ENCODE measurements at regions not wholly inside any gene's neighbourhood (a gene's known extent, or its start where the extent isn't known, plus 50 kb on each side); places are given as distances from the start of the nearest gene placed in this dataset.

DNA sequence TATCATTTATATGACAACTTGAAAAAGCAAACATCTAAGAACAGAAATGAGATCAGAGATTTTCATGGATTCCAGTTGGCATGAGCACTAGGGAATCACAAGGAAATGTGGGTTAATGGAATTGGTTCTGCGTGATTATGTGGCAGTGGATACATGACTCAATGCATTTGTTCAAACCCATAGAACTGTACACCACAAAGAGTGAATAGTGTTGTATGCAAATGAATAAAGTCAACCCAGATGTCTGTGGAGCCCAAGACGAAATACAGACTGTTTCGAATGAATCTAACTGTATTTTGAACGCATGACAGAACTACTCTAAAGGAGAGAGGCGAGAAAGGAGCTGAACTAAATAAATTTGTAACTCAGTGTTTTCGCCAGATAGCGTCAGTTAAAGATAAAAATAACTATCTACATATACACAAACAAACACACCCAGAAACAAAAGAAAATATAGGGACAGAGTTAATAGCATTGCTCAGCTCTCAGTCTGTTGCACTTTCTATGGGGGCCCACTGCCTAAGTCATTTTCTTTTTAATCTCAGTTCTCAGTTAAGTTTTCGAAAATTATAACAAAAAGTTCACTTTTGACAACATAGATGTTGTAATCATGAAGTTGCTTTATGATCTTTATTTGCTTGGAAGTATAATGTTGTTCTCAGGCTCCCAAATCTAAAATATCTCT is 636.7 kb upstream of the SEMA3D start:
- Histone ChIP-seq H3K4me1 (no peaks in the 10 kb centered on the region), H3K9me3 (no peaks in the 10 kb centered on the region), H3K27ac (replicated peaks in 1 of 4) (no peak overlapping the region), H3K4me3 (no peak overlapping the region), H3K36me3 (no peaks in the 10 kb centered on the region), H3K27me3 (no peaks in the 10 kb centered on the region)
- DNase-seq (ENCODE audit: extremely low spot score) = no peak
- WGBS = 79% methylated on average over 7 of the region's 8 CpGs
- no peak for TF ChIP-seq EP300 (IDR thresholded peaks at IDR 0.05)
- TF ChIP-seq POLR2AphosphoS5 (IDR thresholded peaks at IDR 0.05) = no peak
- TF ChIP-seq, protein P1, sequence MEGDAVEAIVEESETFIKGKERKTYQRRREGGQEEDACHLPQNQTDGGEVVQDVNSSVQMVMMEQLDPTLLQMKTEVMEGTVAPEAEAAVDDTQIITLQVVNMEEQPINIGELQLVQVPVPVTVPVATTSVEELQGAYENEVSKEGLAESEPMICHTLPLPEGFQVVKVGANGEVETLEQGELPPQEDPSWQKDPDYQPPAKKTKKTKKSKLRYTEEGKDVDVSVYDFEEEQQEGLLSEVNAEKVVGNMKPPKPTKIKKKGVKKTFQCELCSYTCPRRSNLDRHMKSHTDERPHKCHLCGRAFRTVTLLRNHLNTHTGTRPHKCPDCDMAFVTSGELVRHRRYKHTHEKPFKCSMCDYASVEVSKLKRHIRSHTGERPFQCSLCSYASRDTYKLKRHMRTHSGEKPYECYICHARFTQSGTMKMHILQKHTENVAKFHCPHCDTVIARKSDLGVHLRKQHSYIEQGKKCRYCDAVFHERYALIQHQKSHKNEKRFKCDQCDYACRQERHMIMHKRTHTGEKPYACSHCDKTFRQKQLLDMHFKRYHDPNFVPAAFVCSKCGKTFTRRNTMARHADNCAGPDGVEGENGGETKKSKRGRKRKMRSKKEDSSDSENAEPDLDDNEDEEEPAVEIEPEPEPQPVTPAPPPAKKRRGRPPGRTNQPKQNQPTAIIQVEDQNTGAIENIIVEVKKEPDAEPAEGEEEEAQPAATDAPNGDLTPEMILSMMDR (IDR thresholded peaks at IDR 0.05) = no peak
- TF ChIP-seq POLR2A (IDR thresholded peaks at IDR 0.05; ENCODE audit: low read depth) = no peak
- intact Hi-C loops (cut with DNase I) = no loop called here

DNA sequence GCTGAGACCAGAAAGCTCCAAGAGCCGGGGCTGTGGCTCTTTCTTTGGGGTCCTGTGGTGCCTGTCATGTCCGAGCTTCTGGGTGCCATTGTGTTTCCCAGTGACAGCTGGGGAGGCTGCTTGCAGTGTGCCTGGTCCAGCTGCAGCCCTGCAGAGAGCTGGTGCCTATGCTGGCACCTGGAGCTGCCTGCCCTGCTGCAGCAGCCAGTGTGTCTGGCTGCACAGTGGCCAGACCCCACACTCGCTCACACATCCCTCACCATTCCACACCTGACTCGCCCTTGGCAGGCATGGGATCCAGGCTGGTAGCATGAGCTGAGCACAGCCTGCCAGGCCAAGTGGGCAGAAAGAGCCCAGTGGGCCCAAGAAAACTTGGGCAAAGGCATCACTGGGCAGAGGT is 635.1 kb upstream of the SEMA3D start:
- no peak overlapping the region for H3K27ac ChIP-seq (replicated peaks in 1 of 4)
- 82% methylated on average over 2 of the region's 4 CpGs for WGBS
- no peaks in the 10 kb centered on the region for H3K36me3 ChIP-seq
- no peak for DNase-seq (ENCODE audit: extremely low spot score)
- H3K4me3 ChIP-seq = no peak overlapping the region
- no peaks in the 10 kb centered on the region for H3K4me1 ChIP-seq
- intact Hi-C loops (cut with DNase I) = no loop called here
- H3K9me3 ChIP-seq = no peaks in the 10 kb centered on the region
- H3K27me3 ChIP-seq = no peaks in the 10 kb centered on the region
- no peak for TF ChIP-seq EP300 (IDR thresholded peaks at IDR 0.05)
- TF ChIP-seq, protein P1 (IDR thresholded peaks at IDR 0.05) = no peak
- no peak for TF ChIP-seq POLR2AphosphoS5 (IDR thresholded peaks at IDR 0.05)
- no peak for TF ChIP-seq POLR2A (IDR thresholded peaks at IDR 0.05; ENCODE audit: low read depth)

DNA sequence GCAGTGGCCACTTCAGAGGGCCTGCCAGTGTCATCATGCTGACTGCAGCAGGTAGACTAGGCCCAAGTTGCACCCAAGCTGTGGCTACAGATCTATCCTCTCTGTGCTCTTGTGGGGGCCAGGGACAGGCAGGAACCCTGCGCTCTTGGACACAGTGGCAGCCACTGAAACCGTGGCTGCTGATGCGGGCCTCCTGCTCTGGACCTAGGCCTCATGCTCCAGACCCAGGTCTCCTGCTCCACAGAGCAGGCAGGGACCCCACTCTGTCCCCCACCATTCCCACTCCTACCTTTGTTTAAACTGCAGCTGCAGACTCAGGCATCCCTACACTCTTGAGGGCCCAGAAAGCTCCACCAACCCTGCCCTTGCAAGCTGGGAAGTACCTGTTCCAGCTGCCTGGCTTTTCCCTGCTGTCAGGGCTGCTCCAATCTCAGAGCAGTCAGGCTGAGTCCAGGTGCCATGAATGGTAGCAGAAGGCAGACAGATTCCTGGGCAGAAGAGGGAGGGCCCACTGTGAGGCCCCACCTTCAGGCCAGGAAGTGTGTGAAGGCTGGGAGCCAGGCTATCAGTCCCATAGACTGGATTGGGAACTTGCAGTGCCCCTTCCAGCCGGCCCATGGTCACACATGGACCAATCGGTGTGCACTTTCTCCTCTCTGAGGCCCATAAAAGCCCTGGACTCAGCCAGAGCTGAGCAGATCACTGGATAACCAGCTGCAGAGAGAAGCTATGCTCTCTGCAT is 634.0 kb upstream of the SEMA3D start:
- TF ChIP-seq POLR2AphosphoS5 (IDR thresholded peaks at IDR 0.05) (no peak), POLR2A (IDR thresholded peaks at IDR 0.05; ENCODE audit: low read depth) (no peak), EP300 (IDR thresholded peaks at IDR 0.05) (no peak)
- TF ChIP-seq, protein P1 (IDR thresholded peaks at IDR 0.05) = no peak
- intact Hi-C loops (cut with DNase I) = no loop called here
- Histone ChIP-seq H3K27me3 (no peaks in the 10 kb centered on the region), H3K9me3 (no peaks in the 10 kb centered on the region), H3K4me3 (no peak overlapping the region), H3K27ac (replicated peaks in 1 of 4) (no peak overlapping the region), H3K4me1 (no peaks in the 10 kb centered on the region), H3K36me3 (no peaks in the 10 kb centered on the region)
- 100% methylated on average over 1 of the region's 5 CpGs for WGBS
- no peak for DNase-seq (ENCODE audit: extremely low spot score)

DNA sequence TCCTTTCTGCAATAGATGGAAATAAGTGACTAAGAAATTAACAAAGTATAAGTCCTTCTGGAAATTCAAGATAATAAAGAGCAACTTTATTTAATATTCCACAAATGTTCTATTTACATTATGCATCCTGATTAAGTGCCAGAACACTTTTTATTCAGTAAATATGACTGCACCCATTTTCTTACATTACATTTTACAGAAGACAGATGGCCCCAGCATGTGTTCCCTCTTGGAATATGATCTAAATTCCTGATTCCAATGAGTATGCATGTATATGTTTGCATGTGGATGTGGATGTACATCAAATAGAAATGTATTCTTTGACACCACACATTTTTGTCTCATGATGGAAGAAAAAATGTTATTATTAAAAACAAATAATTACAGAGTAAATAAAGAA is 628.7 kb upstream of the SEMA3D start:
- Histone ChIP-seq H3K9me3 (no peaks in the 10 kb centered on the region), H3K4me3 (no peak overlapping the region), H3K4me1 (no peaks in the 10 kb centered on the region), H3K27ac (replicated peaks in 1 of 4) (no peak overlapping the region), H3K27me3 (no peaks in the 10 kb centered on the region), H3K36me3 (no peaks in the 10 kb centered on the region)
- no peak for TF ChIP-seq POLR2AphosphoS5 (IDR thresholded peaks at IDR 0.05)
- no peak for TF ChIP-seq EP300 (IDR thresholded peaks at IDR 0.05)
- TF ChIP-seq POLR2A (IDR thresholded peaks at IDR 0.05; ENCODE audit: low read depth) = no peak
- TF ChIP-seq, protein P1 (IDR thresholded peaks at IDR 0.05) = no peak
- intact Hi-C loops (cut with DNase I) = no loop called here
- no peak for DNase-seq (ENCODE audit: extremely low spot score)

Data from esophagus muscularis mucosa (tissue), 4 donors.